ENCODE measurements at regions not wholly inside any gene's neighbourhood (a gene's known extent, or its start where the extent isn't known, plus 50 kb on each side); places are given as distances from the start of the nearest gene placed in this dataset.

- TF ChIP-seq, protein P1, sequence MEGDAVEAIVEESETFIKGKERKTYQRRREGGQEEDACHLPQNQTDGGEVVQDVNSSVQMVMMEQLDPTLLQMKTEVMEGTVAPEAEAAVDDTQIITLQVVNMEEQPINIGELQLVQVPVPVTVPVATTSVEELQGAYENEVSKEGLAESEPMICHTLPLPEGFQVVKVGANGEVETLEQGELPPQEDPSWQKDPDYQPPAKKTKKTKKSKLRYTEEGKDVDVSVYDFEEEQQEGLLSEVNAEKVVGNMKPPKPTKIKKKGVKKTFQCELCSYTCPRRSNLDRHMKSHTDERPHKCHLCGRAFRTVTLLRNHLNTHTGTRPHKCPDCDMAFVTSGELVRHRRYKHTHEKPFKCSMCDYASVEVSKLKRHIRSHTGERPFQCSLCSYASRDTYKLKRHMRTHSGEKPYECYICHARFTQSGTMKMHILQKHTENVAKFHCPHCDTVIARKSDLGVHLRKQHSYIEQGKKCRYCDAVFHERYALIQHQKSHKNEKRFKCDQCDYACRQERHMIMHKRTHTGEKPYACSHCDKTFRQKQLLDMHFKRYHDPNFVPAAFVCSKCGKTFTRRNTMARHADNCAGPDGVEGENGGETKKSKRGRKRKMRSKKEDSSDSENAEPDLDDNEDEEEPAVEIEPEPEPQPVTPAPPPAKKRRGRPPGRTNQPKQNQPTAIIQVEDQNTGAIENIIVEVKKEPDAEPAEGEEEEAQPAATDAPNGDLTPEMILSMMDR (IDR thresholded peaks at IDR 0.05; ENCODE audit: low read depth, low read length): no peak
- TF ChIP-seq EZH2phosphoT487 (IDR thresholded peaks at IDR 0.05; ENCODE audit: low read depth): no peak
These were observed 227.7 kb downstream of the BCAT1 start for GRCh38 chr12:24721191-24721590.

All from OCI-LY3 (cell line).